A673 (cell line): ENCODE measurements at regions not wholly inside any gene's neighbourhood (a gene's known extent, or its start where the extent isn't known, plus 50 kb on each side); places are given as distances from the start of the nearest gene placed in this dataset.

Source experiments
- BruUV-seq: library from RNA; stranded (reverse); fragments of 400-500 nt; replicated peaks from 2 replicates; lab custom pipeline; 2021; lab: Mats Ljungman, UMichigan
- CTCF ChIA-PET: fragments of 300-600 bp; sonication (Branson Sonifier 250); formaldehyde crosslinking; loops from one replicate; lab custom pipeline; 2022; ENCODE audit warnings: antibody characterized with exemption; lab: Charles Lee
- POLR2A ChIA-PET: fragments of 300-600 bp; sonication (Branson Sonifier 250); formaldehyde crosslinking; loops from one replicate; lab custom pipeline; 2022; ENCODE audit warnings: antibody characterized with exemption; ENCODE audit not compliant: low non-redundant PET; lab: Charles Lee
- DNase-seq: peaks from one replicate; pipeline ENCODE4 v3.0.0-alpha.2; 2015; ENCODE audit warnings: low spot score
- H3K27ac ChIP-seq: fragments of 200-600 bp; sonication (generic); 2 replicates; pipeline ENCODE4 v1.5.1; 2016; ENCODE audit warnings: mixed run types, low read depth, mild to moderate bottlenecking, mixed read lengths, antibody characterized with exemption, low read length; ENCODE audit not compliant: poor library complexity, severe bottlenecking
- H3K27me3 ChIP-seq: fragments of 200-600 bp; sonication (generic); replicated peaks from 2 replicates; pipeline ENCODE4 v1.6.1; 2017; ENCODE audit warnings: mixed run types, low read depth, mild to moderate bottlenecking, mixed read lengths, antibody characterized with exemption, low read length; ENCODE audit not compliant: insufficient read depth, poor library complexity
- H3K36me3 ChIP-seq: fragments of 200-600 bp; sonication (generic); 2 replicates; pipeline ENCODE4 v1.6.1; 2016; ENCODE audit warnings: mixed run types, mild to moderate bottlenecking, mixed read lengths, antibody characterized with exemption, low read length; ENCODE audit not compliant: insufficient read depth, poor library complexity, severe bottlenecking
- H3K4me1 ChIP-seq: fragments of 200-600 bp; sonication (generic); 2 replicates; pipeline ENCODE4 v1.6.1; 2017; ENCODE audit warnings: mixed run types, mild to moderate bottlenecking, mixed read lengths, antibody characterized with exemption, low read length; ENCODE audit not compliant: insufficient read depth, poor library complexity, severe bottlenecking
- H3K4me3 ChIP-seq: fragments of 200-600 bp; sonication (generic); 2 replicates; pipeline ENCODE4 v1.5.1; 2016; ENCODE audit warnings: low read depth, mixed run types, mild to moderate bottlenecking, mixed read lengths, low read length; ENCODE audit not compliant: poor library complexity, severe bottlenecking
- H3K9me3 ChIP-seq: fragments of 200-600 bp; sonication (generic); 2 replicates; pipeline ENCODE4 v1.6.1; 2016; ENCODE audit warnings: mixed run types, low read depth, mild to moderate bottlenecking, mixed read lengths, antibody characterized with exemption, low read length; ENCODE audit not compliant: poor library complexity, severe bottlenecking
- EZH2 ChIP-seq: fragments of 200-600 bp; sonication (generic); IDR thresholded peaks from 2 replicates; pipeline ENCODE4 v1.6.1; 2017; ENCODE audit warnings: borderline replicate concordance, low read depth, mild to moderate bottlenecking, mixed read lengths, antibody characterized with exemption, low read length; ENCODE audit not compliant: poor library complexity, severe bottlenecking
- intact Hi-C: fragments of 100-400 bp; cut with micrococcal nuclease; formaldehyde crosslinking; loops from one replicate; pipeline ENCODE4 v1.10.0; 2022; ENCODE audit not compliant: unreplicated experiment
- TF ChIP-seq, protein P1 (sequence below): fragments of 300-800, 200-600 bp; sonication (generic); conservative IDR thresholded peaks from 2 replicates; pipeline ENCODE4 v1.5.1; 2017; ENCODE audit warnings: low read depth, mild to moderate bottlenecking, antibody characterized with exemption, low read length, moderate library complexity, mixed read lengths

GRCh38 chr13:103410002-103410401, 343.8 kb upstream of the SLC10A2 start:
- intact Hi-C loops: no loop called here
- no TSS peak for BruUV-seq
- Histone ChIP-seq H3K27ac (no peak overlapping the region), H3K4me3 (no peak overlapping the region), H3K36me3 (no peaks in the 10 kb centered on the region), H3K9me3 (no peaks in the 10 kb centered on the region), H3K4me1 (no peaks in the 10 kb centered on the region), H3K27me3 (peaks cover 32% of the 10 kb centered on the region)
- ChIA-PET POLR2A (no interaction called here), CTCF (no interaction called here)
- no peak for DNase-seq
- TF ChIP-seq EZH2: no peak
- TF ChIP-seq, protein P1, sequence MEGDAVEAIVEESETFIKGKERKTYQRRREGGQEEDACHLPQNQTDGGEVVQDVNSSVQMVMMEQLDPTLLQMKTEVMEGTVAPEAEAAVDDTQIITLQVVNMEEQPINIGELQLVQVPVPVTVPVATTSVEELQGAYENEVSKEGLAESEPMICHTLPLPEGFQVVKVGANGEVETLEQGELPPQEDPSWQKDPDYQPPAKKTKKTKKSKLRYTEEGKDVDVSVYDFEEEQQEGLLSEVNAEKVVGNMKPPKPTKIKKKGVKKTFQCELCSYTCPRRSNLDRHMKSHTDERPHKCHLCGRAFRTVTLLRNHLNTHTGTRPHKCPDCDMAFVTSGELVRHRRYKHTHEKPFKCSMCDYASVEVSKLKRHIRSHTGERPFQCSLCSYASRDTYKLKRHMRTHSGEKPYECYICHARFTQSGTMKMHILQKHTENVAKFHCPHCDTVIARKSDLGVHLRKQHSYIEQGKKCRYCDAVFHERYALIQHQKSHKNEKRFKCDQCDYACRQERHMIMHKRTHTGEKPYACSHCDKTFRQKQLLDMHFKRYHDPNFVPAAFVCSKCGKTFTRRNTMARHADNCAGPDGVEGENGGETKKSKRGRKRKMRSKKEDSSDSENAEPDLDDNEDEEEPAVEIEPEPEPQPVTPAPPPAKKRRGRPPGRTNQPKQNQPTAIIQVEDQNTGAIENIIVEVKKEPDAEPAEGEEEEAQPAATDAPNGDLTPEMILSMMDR: no peak

DNA sequence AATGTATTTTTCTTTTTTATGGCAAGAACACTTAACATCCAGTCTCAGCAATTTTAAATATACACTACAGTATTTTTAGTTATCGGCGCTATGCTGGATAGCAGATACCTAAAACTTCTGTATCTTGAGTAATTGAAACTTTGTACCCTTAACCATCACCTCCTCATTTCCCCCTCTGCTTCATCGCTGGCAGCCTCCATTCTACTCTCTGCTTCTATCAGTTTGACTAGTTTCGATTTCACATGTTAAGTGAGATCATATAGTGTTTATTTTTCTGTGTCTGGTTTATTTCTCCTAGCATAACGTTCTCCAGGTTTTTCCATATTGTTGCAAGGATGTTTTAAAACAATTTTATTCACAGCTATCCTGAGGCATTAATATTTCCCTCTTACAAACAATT, 340.8 kb upstream of the SLC10A2 start:
- POLR2A ChIA-PET: no interaction called here

DNA sequence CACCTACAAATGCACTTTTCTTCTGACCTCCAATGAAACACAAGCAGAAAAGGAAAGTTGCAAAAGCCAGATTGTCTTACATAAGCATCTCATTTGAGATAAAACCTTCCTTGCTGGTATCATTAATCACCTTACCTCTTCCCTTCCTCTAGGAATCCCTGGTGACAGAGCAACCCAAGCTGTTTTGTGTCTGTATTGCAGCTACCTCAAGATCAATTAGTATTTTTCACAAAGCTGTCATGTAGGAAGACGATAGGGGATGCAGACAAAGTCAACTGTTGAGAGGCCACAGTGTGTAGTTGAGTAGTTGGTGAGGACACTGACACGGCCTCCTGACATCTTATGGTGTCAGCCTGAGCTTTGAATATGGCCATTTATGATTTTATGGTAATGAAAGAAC, 339.1 kb upstream of the SLC10A2 start:
- DNase-seq: no peak
- H3K27me3 ChIP-seq: peaks cover 19% of the 10 kb centered on the region
- intact Hi-C loops: no loop called here
- no peak overlapping the region for H3K27ac ChIP-seq
- H3K4me3 ChIP-seq: no peak overlapping the region
- POLR2A ChIA-PET: no interaction called here
- CTCF ChIA-PET: no interaction called here
- no peaks in the 10 kb centered on the region for H3K4me1 ChIP-seq
- no TSS peak for BruUV-seq
- TF ChIP-seq, protein P1: no peak
- TF ChIP-seq EZH2: no peak
- no peaks in the 10 kb centered on the region for H3K9me3 ChIP-seq
- no peaks in the 10 kb centered on the region for H3K36me3 ChIP-seq

More for the DNA sequence above, 340.8 kb upstream of the SLC10A2 start:
- H3K36me3 ChIP-seq: no peaks in the 10 kb centered on the region
- no peak overlapping the region for H3K4me3 ChIP-seq
- peaks cover 24% of the 10 kb centered on the region for H3K27me3 ChIP-seq
- CTCF ChIA-PET: no interaction called here
- DNase-seq: no peak
- intact Hi-C loops: no loop called here
- H3K4me1 ChIP-seq: no peaks in the 10 kb centered on the region
- TF ChIP-seq EZH2: no peak
- TF ChIP-seq, protein P1: no peak
- no peaks in the 10 kb centered on the region for H3K9me3 ChIP-seq
- BruUV-seq: no TSS peak
- no peak overlapping the region for H3K27ac ChIP-seq
